Neural progenitor cell (in vitro differentiated cells): ENCODE measurements at regions not wholly inside any gene's neighbourhood (a gene's known extent, or its start where the extent isn't known, plus 50 kb on each side); places are given as distances from the start of the nearest gene placed in this dataset.

Source experiments
- EZH2 ChIP-seq: fragments of 200-600 bp; sonication (generic); IDR thresholded peaks from 2 replicates; pipeline ENCODE4 v1.6.1; 2017; ENCODE audit warnings: antibody characterized with exemption, mild to moderate bottlenecking, moderate library complexity
- EZH2phosphoT487 ChIP-seq: fragments of 200-600 bp; sonication (generic); IDR thresholded peaks from 2 replicates; pipeline ENCODE4 v1.6.1; 2017; ENCODE audit warnings: antibody characterized with exemption
- TF ChIP-seq, protein P1 (sequence below): fragments of 200-600 bp; sonication (generic); IDR thresholded peaks from 2 replicates; pipeline ENCODE4 v1.5.1; 2017; ENCODE audit warnings: antibody characterized with exemption, mild to moderate bottlenecking

DNA sequence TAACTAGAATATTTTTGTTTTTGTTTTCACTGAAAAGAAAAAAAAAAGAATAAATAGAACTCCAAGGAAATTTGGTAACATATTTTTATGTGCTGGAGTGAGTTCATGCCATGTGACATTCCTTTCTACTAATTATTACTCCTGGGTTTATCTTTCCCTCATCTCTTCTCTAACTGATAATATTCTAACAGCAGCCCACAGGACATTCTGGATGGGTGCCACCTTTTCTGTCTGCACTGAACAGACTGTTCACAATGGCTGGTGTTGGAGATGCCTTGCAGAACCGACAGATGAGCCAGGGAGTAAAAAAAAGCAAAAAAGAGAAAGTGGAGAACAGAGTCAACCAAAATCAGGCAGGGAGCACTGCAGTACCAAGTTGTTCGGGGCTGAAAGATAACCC is 151.3 kb downstream of the OR4M2 start:
- TF ChIP-seq, protein P1, sequence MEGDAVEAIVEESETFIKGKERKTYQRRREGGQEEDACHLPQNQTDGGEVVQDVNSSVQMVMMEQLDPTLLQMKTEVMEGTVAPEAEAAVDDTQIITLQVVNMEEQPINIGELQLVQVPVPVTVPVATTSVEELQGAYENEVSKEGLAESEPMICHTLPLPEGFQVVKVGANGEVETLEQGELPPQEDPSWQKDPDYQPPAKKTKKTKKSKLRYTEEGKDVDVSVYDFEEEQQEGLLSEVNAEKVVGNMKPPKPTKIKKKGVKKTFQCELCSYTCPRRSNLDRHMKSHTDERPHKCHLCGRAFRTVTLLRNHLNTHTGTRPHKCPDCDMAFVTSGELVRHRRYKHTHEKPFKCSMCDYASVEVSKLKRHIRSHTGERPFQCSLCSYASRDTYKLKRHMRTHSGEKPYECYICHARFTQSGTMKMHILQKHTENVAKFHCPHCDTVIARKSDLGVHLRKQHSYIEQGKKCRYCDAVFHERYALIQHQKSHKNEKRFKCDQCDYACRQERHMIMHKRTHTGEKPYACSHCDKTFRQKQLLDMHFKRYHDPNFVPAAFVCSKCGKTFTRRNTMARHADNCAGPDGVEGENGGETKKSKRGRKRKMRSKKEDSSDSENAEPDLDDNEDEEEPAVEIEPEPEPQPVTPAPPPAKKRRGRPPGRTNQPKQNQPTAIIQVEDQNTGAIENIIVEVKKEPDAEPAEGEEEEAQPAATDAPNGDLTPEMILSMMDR: no peak
- TF ChIP-seq EZH2phosphoT487: no peak
- TF ChIP-seq EZH2: no peak
